Lower leg skin (tissue), 3 donors: ENCODE measurements at regions not wholly inside any gene's neighbourhood (a gene's known extent, or its start where the extent isn't known, plus 50 kb on each side); places are given as distances from the start of the nearest gene placed in this dataset.

ENCODE experiments used
- POLR2A ChIP-seq, 2 donors: fragments of 450-650 bp; IDR thresholded peaks; one replicate each; pipeline ENCODE4 v1.6.1; 2016 to 2017; ENCODE audit warnings: antibody characterized with exemption in 2 of 2, mild to moderate bottlenecking in 1 of 2, moderate library complexity in 1 of 2
- TF ChIP-seq, protein P1 (sequence below), 3 donors: fragments of 450-650 bp; IDR thresholded peaks; one replicate each; pipeline ENCODE4 v1.5.1; 2016; ENCODE audit warnings: antibody characterized with exemption in 3 of 3, mild to moderate bottlenecking in 3 of 3, moderate library complexity in 2 of 3

DNA sequence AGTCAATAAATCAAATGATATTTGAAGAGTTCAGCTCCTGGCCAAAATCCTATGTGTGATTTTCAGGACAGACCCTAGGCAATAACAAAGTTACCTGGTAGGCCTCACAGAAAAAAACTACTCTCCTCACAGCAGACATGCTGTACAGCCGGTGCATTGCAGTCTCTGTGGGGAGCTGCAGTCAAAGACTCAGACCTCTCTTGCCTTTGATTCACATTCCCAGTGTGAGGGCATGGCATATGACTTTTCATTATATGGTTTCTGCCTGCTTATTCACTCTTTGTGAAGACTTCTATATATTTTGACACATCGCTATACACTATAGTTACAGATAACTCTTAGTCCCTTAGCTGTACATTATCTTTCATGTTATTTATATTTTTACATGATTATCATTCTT is 2684.3 kb upstream of the PCDH20 start:
- TF ChIP-seq, protein P1, sequence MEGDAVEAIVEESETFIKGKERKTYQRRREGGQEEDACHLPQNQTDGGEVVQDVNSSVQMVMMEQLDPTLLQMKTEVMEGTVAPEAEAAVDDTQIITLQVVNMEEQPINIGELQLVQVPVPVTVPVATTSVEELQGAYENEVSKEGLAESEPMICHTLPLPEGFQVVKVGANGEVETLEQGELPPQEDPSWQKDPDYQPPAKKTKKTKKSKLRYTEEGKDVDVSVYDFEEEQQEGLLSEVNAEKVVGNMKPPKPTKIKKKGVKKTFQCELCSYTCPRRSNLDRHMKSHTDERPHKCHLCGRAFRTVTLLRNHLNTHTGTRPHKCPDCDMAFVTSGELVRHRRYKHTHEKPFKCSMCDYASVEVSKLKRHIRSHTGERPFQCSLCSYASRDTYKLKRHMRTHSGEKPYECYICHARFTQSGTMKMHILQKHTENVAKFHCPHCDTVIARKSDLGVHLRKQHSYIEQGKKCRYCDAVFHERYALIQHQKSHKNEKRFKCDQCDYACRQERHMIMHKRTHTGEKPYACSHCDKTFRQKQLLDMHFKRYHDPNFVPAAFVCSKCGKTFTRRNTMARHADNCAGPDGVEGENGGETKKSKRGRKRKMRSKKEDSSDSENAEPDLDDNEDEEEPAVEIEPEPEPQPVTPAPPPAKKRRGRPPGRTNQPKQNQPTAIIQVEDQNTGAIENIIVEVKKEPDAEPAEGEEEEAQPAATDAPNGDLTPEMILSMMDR (IDR thresholded peaks at IDR 0.05) = no peak
- TF ChIP-seq POLR2A (IDR thresholded peaks at IDR 0.05) = no peak
